ENCODE measurements at regions not wholly inside any gene's neighbourhood (a gene's known extent, or its start where the extent isn't known, plus 50 kb on each side); places are given as distances from the start of the nearest gene placed in this dataset.

DNA sequence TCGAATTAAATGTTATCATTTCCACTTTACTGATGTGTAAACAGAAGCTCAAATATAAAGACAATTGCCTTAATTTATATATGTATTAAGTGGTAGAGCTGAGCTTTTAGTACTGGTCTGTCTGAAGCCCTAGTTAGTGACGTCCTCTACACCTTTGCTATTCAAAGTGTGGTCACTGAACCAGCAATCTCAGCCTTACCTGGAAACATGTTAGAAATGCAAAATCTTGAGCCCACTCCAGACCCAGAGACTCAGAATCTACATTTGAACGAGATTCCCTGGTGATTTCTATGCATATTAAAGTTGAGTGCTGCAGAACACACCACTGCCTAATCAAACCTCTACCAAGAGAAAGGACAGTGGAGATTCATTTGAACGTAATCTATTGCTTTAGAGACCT lies 88.3 kb upstream of the MPDZ start:
- POLR2A ChIA-PET (ENCODE audit: low non-redundant PET): no interaction called here
- no peak overlapping the region for H3K4me3 ChIP-seq (ENCODE audit: low read depth, low read length, poor library complexity, severe bottlenecking)

DNA sequence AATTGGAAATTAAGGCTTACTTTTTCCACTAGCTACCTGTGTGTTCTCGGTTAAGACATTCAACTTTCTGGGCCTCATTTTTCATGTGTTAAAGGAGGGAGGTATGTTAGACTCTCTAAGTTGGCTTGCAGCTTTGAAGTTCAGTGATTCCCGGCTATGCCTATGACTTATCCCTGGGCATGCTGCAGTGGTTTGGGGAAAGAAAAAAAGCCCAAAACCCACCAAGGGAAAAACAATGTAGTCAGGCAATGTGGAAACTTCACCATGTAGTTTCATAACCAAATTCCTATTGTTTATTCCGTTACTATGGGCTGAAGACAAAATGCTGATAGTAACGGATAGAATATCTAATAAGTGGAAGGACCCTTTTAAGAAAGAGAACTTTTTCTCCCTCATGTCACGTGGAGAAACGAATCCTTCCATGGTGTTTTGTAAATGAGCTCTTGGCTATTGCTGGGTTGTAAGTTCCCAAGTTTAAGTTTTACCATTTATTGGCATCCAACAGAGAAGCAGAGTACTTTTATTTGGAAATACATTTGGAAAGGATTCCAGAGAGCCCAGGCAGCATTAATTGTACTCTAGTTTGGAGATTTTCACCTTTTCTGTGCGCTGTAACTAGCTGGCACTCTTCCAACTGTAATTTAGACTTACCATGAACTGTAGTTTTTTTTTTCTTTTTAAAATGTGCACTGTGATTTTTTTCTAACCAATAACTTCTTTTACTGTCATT lies 84.9 kb upstream of the MPDZ start:
- ChIA-PET POLR2A (ENCODE audit: low non-redundant PET) (no interaction called here), CTCF (no interaction called here)
- intact Hi-C loops (cut with micrococcal nuclease; ENCODE audit: unreplicated experiment): no loop called here
- BruUV-seq (replicated peaks): no TSS peak
- TF ChIP-seq EZH2 (IDR thresholded peaks at IDR 0.05; ENCODE audit: borderline replicate concordance, low read depth, low read length, poor library complexity, severe bottlenecking): no peak
- TF ChIP-seq, protein P1, sequence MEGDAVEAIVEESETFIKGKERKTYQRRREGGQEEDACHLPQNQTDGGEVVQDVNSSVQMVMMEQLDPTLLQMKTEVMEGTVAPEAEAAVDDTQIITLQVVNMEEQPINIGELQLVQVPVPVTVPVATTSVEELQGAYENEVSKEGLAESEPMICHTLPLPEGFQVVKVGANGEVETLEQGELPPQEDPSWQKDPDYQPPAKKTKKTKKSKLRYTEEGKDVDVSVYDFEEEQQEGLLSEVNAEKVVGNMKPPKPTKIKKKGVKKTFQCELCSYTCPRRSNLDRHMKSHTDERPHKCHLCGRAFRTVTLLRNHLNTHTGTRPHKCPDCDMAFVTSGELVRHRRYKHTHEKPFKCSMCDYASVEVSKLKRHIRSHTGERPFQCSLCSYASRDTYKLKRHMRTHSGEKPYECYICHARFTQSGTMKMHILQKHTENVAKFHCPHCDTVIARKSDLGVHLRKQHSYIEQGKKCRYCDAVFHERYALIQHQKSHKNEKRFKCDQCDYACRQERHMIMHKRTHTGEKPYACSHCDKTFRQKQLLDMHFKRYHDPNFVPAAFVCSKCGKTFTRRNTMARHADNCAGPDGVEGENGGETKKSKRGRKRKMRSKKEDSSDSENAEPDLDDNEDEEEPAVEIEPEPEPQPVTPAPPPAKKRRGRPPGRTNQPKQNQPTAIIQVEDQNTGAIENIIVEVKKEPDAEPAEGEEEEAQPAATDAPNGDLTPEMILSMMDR (conservative IDR thresholded peaks at IDR 0.05; ENCODE audit: low read depth, low read length): no peak
- Histone ChIP-seq H3K36me3 (ENCODE audit: insufficient read depth, low read length, poor library complexity, severe bottlenecking) (no peaks in the 10 kb centered on the region), H3K4me1 (ENCODE audit: insufficient read depth, low read length, poor library complexity, severe bottlenecking) (peaks cover 6% of the 10 kb centered on the region), H3K4me3 (ENCODE audit: low read depth, low read length, poor library complexity, severe bottlenecking) (no peak overlapping the region), H3K9me3 (ENCODE audit: low read depth, low read length, poor library complexity, severe bottlenecking) (no peaks in the 10 kb centered on the region), H3K27ac (ENCODE audit: low read depth, low read length, poor library complexity, severe bottlenecking) (no peak overlapping the region), H3K27me3 (replicated peaks; ENCODE audit: insufficient read depth, low read depth, low read length, poor library complexity) (no peaks in the 10 kb centered on the region)
- no peak for DNase-seq (ENCODE audit: low spot score)

More for the DNA sequence above, 88.3 kb upstream of the MPDZ start:
- no peak overlapping the region for H3K27ac ChIP-seq (ENCODE audit: low read depth, low read length, poor library complexity, severe bottlenecking)
- no peaks in the 10 kb centered on the region for H3K27me3 ChIP-seq (replicated peaks; ENCODE audit: insufficient read depth, low read depth, low read length, poor library complexity)
- no peak for DNase-seq (ENCODE audit: low spot score)
- peaks cover 6% of the 10 kb centered on the region for H3K4me1 ChIP-seq (ENCODE audit: insufficient read depth, low read length, poor library complexity, severe bottlenecking)
- intact Hi-C loops (cut with micrococcal nuclease; ENCODE audit: unreplicated experiment): no loop called here
- no TSS peak for BruUV-seq (replicated peaks)
- TF ChIP-seq, protein P1 (conservative IDR thresholded peaks at IDR 0.05; ENCODE audit: low read depth, low read length): no peak
- TF ChIP-seq EZH2 (IDR thresholded peaks at IDR 0.05; ENCODE audit: borderline replicate concordance, low read depth, low read length, poor library complexity, severe bottlenecking): no peak
- CTCF ChIA-PET: no interaction called here
- H3K36me3 ChIP-seq (ENCODE audit: insufficient read depth, low read length, poor library complexity, severe bottlenecking): no peaks in the 10 kb centered on the region
- H3K9me3 ChIP-seq (ENCODE audit: low read depth, low read length, poor library complexity, severe bottlenecking): no peaks in the 10 kb centered on the region

DNA sequence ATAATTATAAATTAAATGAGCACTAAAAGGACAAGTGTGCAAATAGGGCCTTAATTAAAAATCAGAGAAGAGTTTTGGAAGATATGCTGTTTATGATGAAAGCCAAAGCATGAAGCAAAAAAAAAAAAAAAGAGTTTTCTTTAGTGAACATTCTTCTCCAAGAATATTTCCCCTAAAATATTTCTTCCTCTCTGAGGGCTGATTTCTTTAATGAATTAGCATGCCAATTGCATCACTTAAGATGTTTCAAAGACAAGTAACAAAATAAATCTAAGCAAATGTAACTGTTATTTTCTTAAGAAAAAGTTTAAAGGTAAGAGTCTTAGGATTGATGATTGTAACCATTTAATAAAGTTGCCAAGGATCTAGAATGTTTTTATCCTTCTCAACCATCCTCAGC lies 81.6 kb upstream of the MPDZ start:
- TF ChIP-seq EZH2 (IDR thresholded peaks at IDR 0.05; ENCODE audit: borderline replicate concordance, low read depth, low read length, poor library complexity, severe bottlenecking): no peak
- TF ChIP-seq, protein P1 (conservative IDR thresholded peaks at IDR 0.05; ENCODE audit: low read depth, low read length): no peak
- H3K27ac ChIP-seq (ENCODE audit: low read depth, low read length, poor library complexity, severe bottlenecking): no peak overlapping the region
- H3K4me3 ChIP-seq (ENCODE audit: low read depth, low read length, poor library complexity, severe bottlenecking): no peak overlapping the region
- ChIA-PET POLR2A (ENCODE audit: low non-redundant PET) (no interaction called here), CTCF (no interaction called here)
- BruUV-seq (replicated peaks): no TSS peak
- H3K9me3 ChIP-seq (ENCODE audit: low read depth, low read length, poor library complexity, severe bottlenecking): no peaks in the 10 kb centered on the region
- intact Hi-C loops (cut with micrococcal nuclease; ENCODE audit: unreplicated experiment): no loop called here
- no peaks in the 10 kb centered on the region for H3K27me3 ChIP-seq (replicated peaks; ENCODE audit: insufficient read depth, low read depth, low read length, poor library complexity)
- peaks cover 6% of the 10 kb centered on the region for H3K4me1 ChIP-seq (ENCODE audit: insufficient read depth, low read length, poor library complexity, severe bottlenecking)
- no peak for DNase-seq (ENCODE audit: low spot score)
- no peaks in the 10 kb centered on the region for H3K36me3 ChIP-seq (ENCODE audit: insufficient read depth, low read length, poor library complexity, severe bottlenecking)

All from A673 (cell line).